Activated naive CD4-positive, alpha-beta T cell treated with anti-CD3 and anti-CD28 coated beads for 36 hours (primary cell): ENCODE measurements at regions not wholly inside any gene's neighbourhood (a gene's known extent, or its start where the extent isn't known, plus 50 kb on each side); places are given as distances from the start of the nearest gene placed in this dataset.
A peak's percentile ranks its signal among the peaks of the same experiment; 100 is the strongest.
"Not testable (repeated sequence)": the region's sequence is repeated elsewhere in the genome, so short reads cannot be mapped to it uniquely, and the experiment has no call there.

Source experiments
- CTCF ChIA-PET: fragments of 350-600 bp; sonication (Branson Sonifier 250); formaldehyde crosslinking; loops from one replicate; lab custom pipeline; 2021; ENCODE audit warnings: antibody characterized with exemption; lab: Charles Lee
- DNase-seq: peaks from one replicate; pipeline ENCODE4 v3.0.0-alpha.2; 2020
- H3K27ac Mint-ChIP-seq: one replicate; pipeline ENCODE4 v1.8.0; 2021; ENCODE audit warnings: mild to moderate bottlenecking, mixed read lengths
- H3K27me3 Mint-ChIP-seq: one replicate; pipeline ENCODE4 v1.8.0; 2021; ENCODE audit warnings: low read depth, mixed read lengths
- H3K36me3 Mint-ChIP-seq: one replicate; pipeline ENCODE4 v1.8.0; 2021; ENCODE audit warnings: low read depth, mixed read lengths
- H3K4me1 Mint-ChIP-seq: one replicate; pipeline ENCODE4 v1.8.0; 2021; ENCODE audit warnings: low read depth, mixed read lengths
- H3K4me3 Mint-ChIP-seq: one replicate; pipeline ENCODE4 v1.8.0; 2021; ENCODE audit warnings: mild to moderate bottlenecking, moderate library complexity, mixed read lengths
- H3K9me3 Mint-ChIP-seq: one replicate; pipeline ENCODE4 v1.8.0; 2021; ENCODE audit warnings: mixed read lengths
- intact Hi-C: fragments of 100-400 bp; cut with micrococcal nuclease; formaldehyde crosslinking; loops from one replicate; pipeline ENCODE4 v1.15.1; 2023

- Mint-ChIP-seq H3K9me3 (no peaks in the 10 kb centered on the region), H3K27me3 (no peaks in the 10 kb centered on the region), H3K4me3 (no peak overlapping the region), H3K4me1 (no peaks in the 10 kb centered on the region), H3K27ac (no peak overlapping the region), H3K36me3 (no peaks in the 10 kb centered on the region)
- intact Hi-C loops: loop anchor here (5.0 kb wide), 1 partner anchor 583 kb away; no protein-coding TSS in a partner anchor
- CTCF ChIA-PET: no interaction called here
- no peak for DNase-seq
These were observed 58.4 kb upstream of the WAPL start for GRCh38 chr10:86579883-86580520.

GRCh38 chr10:86580521-86580891, 58.9 kb upstream of the WAPL start:
- intact Hi-C loops: loop anchor here (5.0 kb wide), 1 partner anchor 583 kb away; no protein-coding TSS in a partner anchor
- no peaks in the 10 kb centered on the region for H3K36me3 Mint-ChIP-seq
- no peak overlapping the region for H3K27ac Mint-ChIP-seq
- no peak overlapping the region for H3K4me3 Mint-ChIP-seq
- H3K4me1 Mint-ChIP-seq: no peaks in the 10 kb centered on the region
- H3K27me3 Mint-ChIP-seq: no peaks in the 10 kb centered on the region
- CTCF ChIA-PET: no interaction called here
- DNase-seq: no peak
- no peaks in the 10 kb centered on the region for H3K9me3 Mint-ChIP-seq

DNA sequence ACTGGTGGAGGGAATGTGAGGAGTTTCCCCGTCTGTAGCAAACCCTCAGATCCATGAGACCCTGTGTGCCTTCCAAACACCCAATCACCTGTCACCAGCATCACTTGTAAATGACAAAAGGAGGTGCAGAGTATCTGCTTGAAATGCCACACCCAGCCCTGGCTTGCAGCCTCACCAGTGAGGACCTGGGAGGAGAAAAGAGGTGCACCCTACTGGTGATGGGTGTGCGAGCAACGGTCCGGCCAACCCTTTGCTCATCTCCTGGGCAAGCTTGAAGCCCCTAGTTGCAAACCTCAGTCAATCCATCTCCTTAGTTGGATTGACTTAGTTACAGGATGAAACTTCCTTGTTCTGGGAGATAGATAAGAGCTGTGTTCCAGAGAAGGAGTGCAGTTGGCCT, 62.4 kb upstream of the WAPL start:
- Mint-ChIP-seq H3K4me3 (no peak overlapping the region), H3K27ac (no peak overlapping the region), H3K27me3 (no peaks in the 10 kb centered on the region), H3K4me1 (no peaks in the 10 kb centered on the region), H3K9me3 (no peaks in the 10 kb centered on the region), H3K36me3 (no peaks in the 10 kb centered on the region)
- CTCF ChIA-PET: interaction anchor here (0.9 to 4.2 kb wide), 7 partner anchors 7 to 191 kb away, joined by 3 to 56 read pairs (median 6); partner anchors contain the start of gene WAPL
- DNase-seq: peak; percentile 46
- intact Hi-C loops: loop anchor here (2.0 to 5.0 kb wide), 2 partner anchors 45 to 587 kb away; no protein-coding TSS in a partner anchor

GRCh38 chr10:86585037-86585929, 63.7 kb upstream of the WAPL start:
- DNase-seq: peak; percentile 79
- H3K27me3 Mint-ChIP-seq: no peaks in the 10 kb centered on the region
- H3K4me3 Mint-ChIP-seq: no peak overlapping the region
- no peak overlapping the region for H3K27ac Mint-ChIP-seq
- no peaks in the 10 kb centered on the region for H3K36me3 Mint-ChIP-seq
- H3K9me3 Mint-ChIP-seq: no peaks in the 10 kb centered on the region
- CTCF ChIA-PET: interaction anchor here (0.6 to 4.2 kb wide), 20 partner anchors 8 to 430 kb away, joined by 3 to 56 read pairs (median 4); partner anchors contain the start of gene WAPL
- H3K4me1 Mint-ChIP-seq: no peaks in the 10 kb centered on the region
- intact Hi-C loops: loop anchor here (1.0 to 2.0 kb wide), 4 partner anchors 46 to 208 kb away; no protein-coding TSS in a partner anchor

DNA sequence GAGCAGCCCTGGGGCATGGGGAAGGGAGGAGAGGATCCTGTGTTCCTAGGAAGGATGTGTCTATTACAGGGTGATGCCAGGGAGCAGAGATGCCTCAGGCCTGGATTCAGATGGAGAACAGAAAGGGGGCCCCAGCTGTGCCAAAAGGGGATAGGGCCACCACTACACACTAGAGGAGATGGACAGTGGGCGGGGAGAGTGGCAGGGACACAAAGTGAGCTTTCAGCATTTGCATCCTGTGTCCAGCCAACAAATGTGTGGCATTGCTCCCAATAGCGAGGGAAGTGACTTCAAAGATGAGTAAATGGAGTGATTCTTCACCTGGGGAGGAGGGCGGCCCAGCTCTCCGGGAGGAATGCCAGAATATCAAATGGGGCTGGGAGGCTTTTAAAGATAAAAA, 64.9 kb upstream of the WAPL start:
- CTCF ChIA-PET: interaction anchor here (0.9 to 4.2 kb wide), 7 partner anchors 9 to 191 kb away, joined by 3 to 56 read pairs (median 5); no protein-coding TSS in a partner anchor
- H3K36me3 Mint-ChIP-seq: no peaks in the 10 kb centered on the region
- intact Hi-C loops: no loop called here
- no peak overlapping the region for H3K4me3 Mint-ChIP-seq
- H3K27ac Mint-ChIP-seq: no peak overlapping the region
- H3K27me3 Mint-ChIP-seq: no peaks in the 10 kb centered on the region
- H3K9me3 Mint-ChIP-seq: no peaks in the 10 kb centered on the region
- DNase-seq: no peak
- H3K4me1 Mint-ChIP-seq: no peaks in the 10 kb centered on the region

- H3K27me3 Mint-ChIP-seq, H3K36me3 Mint-ChIP-seq, H3K4me1 Mint-ChIP-seq, H3K27ac Mint-ChIP-seq, intact Hi-C loops, H3K9me3 Mint-ChIP-seq, DNase-seq, H3K4me3 Mint-ChIP-seq: not testable (repeated sequence)
- CTCF ChIA-PET: interaction anchor here (0.7 to 1.1 kb wide), 2 partner anchors 17 to 189 kb away, joined by 3 read pairs; no protein-coding TSS in a partner anchor
These were observed 65.6 kb upstream of the OPN4 start for GRCh38 chr10:86588781-86589180.

DNA sequence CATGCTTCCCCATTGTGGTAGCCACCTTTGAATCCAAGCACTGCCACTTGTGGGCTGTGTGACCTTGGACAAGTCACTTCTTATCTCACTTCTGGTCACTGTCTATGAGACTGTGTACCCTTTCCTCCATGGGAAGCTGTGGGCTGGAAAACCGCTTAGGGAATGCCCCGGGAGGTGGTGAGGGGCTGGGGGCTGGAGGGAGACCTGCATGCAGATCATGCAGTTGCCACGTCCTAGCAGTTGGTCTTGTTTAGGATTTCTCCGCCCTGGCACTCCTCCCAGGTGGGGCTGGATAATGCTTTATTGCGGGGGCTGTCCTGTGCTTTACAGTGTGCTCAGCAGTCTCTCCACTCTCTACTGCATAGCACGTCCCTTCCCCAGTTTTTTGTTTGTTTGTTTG, 62.9 kb upstream of the OPN4 start:
- intact Hi-C loops: no loop called here
- Mint-ChIP-seq H3K36me3 (no peaks in the 10 kb centered on the region), H3K27ac (no peak overlapping the region), H3K27me3 (no peaks in the 10 kb centered on the region), H3K4me3 (no peak overlapping the region), H3K4me1 (no peaks in the 10 kb centered on the region), H3K9me3 (no peaks in the 10 kb centered on the region)
- DNase-seq: no peak
- CTCF ChIA-PET: interaction anchor here (0.5 kb wide), 1 partner anchor 24 kb away, joined by 3 read pairs; no protein-coding TSS in a partner anchor

- no peak for DNase-seq
- CTCF ChIA-PET: no interaction called here
- no peak overlapping the region for H3K4me3 Mint-ChIP-seq
- no peaks in the 10 kb centered on the region for H3K4me1 Mint-ChIP-seq
- intact Hi-C loops: no loop called here
- no peaks in the 10 kb centered on the region for H3K9me3 Mint-ChIP-seq
- no peaks in the 10 kb centered on the region for H3K27me3 Mint-ChIP-seq
- H3K27ac Mint-ChIP-seq: no peak overlapping the region
- H3K36me3 Mint-ChIP-seq: no peaks in the 10 kb centered on the region
These were observed 61.9 kb upstream of the OPN4 start for GRCh38 chr10:86592413-86592812.

GRCh38 chr10:86594535-86594934, 59.8 kb upstream of the OPN4 start:
- intact Hi-C loops: no loop called here
- no peak overlapping the region for H3K4me3 Mint-ChIP-seq
- no peaks in the 10 kb centered on the region for H3K9me3 Mint-ChIP-seq
- H3K27me3 Mint-ChIP-seq: no peaks in the 10 kb centered on the region
- H3K4me1 Mint-ChIP-seq: no peaks in the 10 kb centered on the region
- no peaks in the 10 kb centered on the region for H3K36me3 Mint-ChIP-seq
- no peak for DNase-seq
- CTCF ChIA-PET: interaction anchor here (1.0 to 1.7 kb wide), 2 partner anchors 8 to 216 kb away, joined by 3 to 7 read pairs; no protein-coding TSS in a partner anchor
- no peak overlapping the region for H3K27ac Mint-ChIP-seq

DNA sequence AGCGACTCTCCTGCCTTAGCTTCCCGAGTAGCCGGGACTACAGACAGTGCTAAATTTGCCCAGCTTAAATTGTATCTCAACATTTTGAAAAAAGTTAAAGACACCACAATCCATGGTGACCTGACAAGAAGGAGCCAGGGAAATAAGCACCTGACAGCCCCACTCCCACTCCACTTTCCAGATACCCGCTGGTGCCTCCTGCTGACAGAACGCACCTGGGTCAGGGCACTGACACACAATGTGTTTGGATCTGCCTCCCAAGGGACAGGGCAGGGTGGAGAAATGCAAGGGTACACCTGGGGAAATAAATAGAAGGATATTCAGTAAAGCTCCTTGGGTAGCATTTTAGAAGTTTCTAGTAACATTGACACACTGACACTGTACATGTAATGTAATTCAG, 58.9 kb upstream of the OPN4 start:
- Mint-ChIP-seq H3K27ac (no peak overlapping the region), H3K4me1 (no peaks in the 10 kb centered on the region), H3K9me3 (no peaks in the 10 kb centered on the region), H3K4me3 (no peak overlapping the region), H3K36me3 (no peaks in the 10 kb centered on the region), H3K27me3 (no peaks in the 10 kb centered on the region)
- CTCF ChIA-PET: interaction anchor here (1.0 to 1.7 kb wide), 4 partner anchors 9 to 217 kb away, joined by 3 to 7 read pairs (median 4); no protein-coding TSS in a partner anchor
- DNase-seq: no peak
- intact Hi-C loops: no loop called here

- no peaks in the 10 kb centered on the region for H3K36me3 Mint-ChIP-seq
- H3K27ac Mint-ChIP-seq: no peak overlapping the region
- no peaks in the 10 kb centered on the region for H3K4me1 Mint-ChIP-seq
- no peaks in the 10 kb centered on the region for H3K9me3 Mint-ChIP-seq
- CTCF ChIA-PET: interaction anchor here (0.7 to 1.7 kb wide), 4 partner anchors 9 to 100 kb away, joined by 3 to 7 read pairs (median 4); no protein-coding TSS in a partner anchor
- DNase-seq: no peak
- intact Hi-C loops: no loop called here
- H3K4me3 Mint-ChIP-seq: no peak overlapping the region
- H3K27me3 Mint-ChIP-seq: no peaks in the 10 kb centered on the region
These were observed 58.1 kb upstream of the OPN4 start for GRCh38 chr10:86596266-86596665.

DNA sequence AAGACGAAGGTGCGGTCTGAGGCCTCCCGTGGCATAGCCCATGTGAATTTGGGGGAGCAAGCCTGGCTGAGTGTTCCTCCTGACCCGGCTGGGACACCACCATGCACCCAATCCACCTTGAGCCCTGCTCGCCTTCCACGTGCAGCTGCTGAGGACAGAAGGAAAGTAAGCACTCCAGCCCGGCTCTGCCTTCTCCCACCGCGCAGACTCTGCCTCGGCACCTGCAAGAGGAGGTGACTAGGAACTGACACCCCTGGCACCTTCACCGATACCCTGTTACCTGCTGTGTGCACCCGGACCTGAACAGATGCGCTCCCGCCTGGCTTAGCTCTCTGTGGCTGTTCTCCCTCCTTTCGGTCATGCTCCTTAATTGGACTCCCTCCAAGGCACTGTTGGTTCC, 57.0 kb upstream of the OPN4 start:
- no peak for DNase-seq
- no peaks in the 10 kb centered on the region for H3K4me1 Mint-ChIP-seq
- CTCF ChIA-PET: no interaction called here
- H3K4me3 Mint-ChIP-seq: no peak overlapping the region
- no peak overlapping the region for H3K27ac Mint-ChIP-seq
- no peaks in the 10 kb centered on the region for H3K36me3 Mint-ChIP-seq
- no peaks in the 10 kb centered on the region for H3K27me3 Mint-ChIP-seq
- no peaks in the 10 kb centered on the region for H3K9me3 Mint-ChIP-seq
- intact Hi-C loops: no loop called here
